Uterus (tissue), 2 donors: ENCODE measurements at regions not wholly inside any gene's neighbourhood (a gene's known extent, or its start where the extent isn't known, plus 50 kb on each side); places are given as distances from the start of the nearest gene placed in this dataset.

Source experiments
- CTCF ChIP-seq, 4 experiments: fragments of 200-600 bp in 2 of 4; fragments of 450-650 bp in 2 of 4; sonication (generic) in 2 of 4; IDR thresholded peaks; one replicate each; pipeline ENCODE4 v1.5.1; 2016 to 2019; ENCODE audit warnings: antibody characterized with exemption in 4 of 4, mild to moderate bottlenecking in 2 of 4, moderate library complexity in 1 of 4
- POLR2A ChIP-seq, 2 donors: fragments of 450-650 bp; IDR thresholded peaks; one replicate each; pipeline ENCODE4 v1.6.1; 2016; ENCODE audit warnings: antibody characterized with exemption in 2 of 2, mild to moderate bottlenecking in 1 of 2, moderate library complexity in 1 of 2

- no peak for TF ChIP-seq CTCF (IDR thresholded peaks at IDR 0.05)
- no peak for TF ChIP-seq POLR2A (IDR thresholded peaks at IDR 0.05)
These were observed 132.5 kb downstream of the NDUFA10 start for GRCh38 chr2:239892441-239893235.
